ENCODE measurements at regions not wholly inside any gene's neighbourhood (a gene's known extent, or its start where the extent isn't known, plus 50 kb on each side); places are given as distances from the start of the nearest gene placed in this dataset.
"Not testable (repeated sequence)": the region's sequence is repeated elsewhere in the genome, so short reads cannot be mapped to it uniquely, and the experiment has no call there.

- no peak for DNase-seq
Measured at GRCh38 chr7:51867117-51867516, 550.5 kb upstream of the COBL start.

GRCh38 chr7:51860305-51860704 lies 543.7 kb upstream of the COBL start:
- no peak for DNase-seq

GRCh38 chr7:51850126-51850525 lies 533.5 kb upstream of the COBL start:
- no peak for DNase-seq

GRCh38 chr7:51847461-51848134 lies 531.0 kb upstream of the COBL start:
- DNase-seq, result no peak

GRCh38 chr7:51839130-51839529 lies 522.5 kb upstream of the COBL start:
- DNase-seq, result not testable (repeated sequence)

- no peak for DNase-seq
Measured at GRCh38 chr7:51827631-51828030, 511.0 kb upstream of the COBL start.

GRCh38 chr7:51824050-51824449 lies 507.4 kb upstream of the COBL start:
- DNase-seq, result no peak

- DNase-seq, result no peak
Measured at GRCh38 chr7:51823437-51823836, 506.8 kb upstream of the COBL start.

GRCh38 chr7:51817694-51818225 lies 501.2 kb upstream of the COBL start:
- DNase-seq, result no peak

GRCh38 chr7:51805783-51806431 lies 489.3 kb upstream of the COBL start:
- DNase-seq, result not testable (repeated sequence)

GRCh38 chr7:51802718-51803117 lies 486.1 kb upstream of the COBL start:
- no peak for DNase-seq

- DNase-seq, result no peak
Measured at GRCh38 chr7:51797371-51797770, 480.8 kb upstream of the COBL start.

- no peak for DNase-seq
Measured at GRCh38 chr7:51792796-51793195, 476.2 kb upstream of the COBL start.

- DNase-seq, result no peak
Measured at GRCh38 chr7:51789489-51789888, 472.9 kb upstream of the COBL start.

GRCh38 chr7:51786284-51786683 lies 469.7 kb upstream of the COBL start:
- no peak for DNase-seq

- DNase-seq, result no peak
Measured at GRCh38 chr7:51785876-51786275, 469.3 kb upstream of the COBL start.

- no peak for DNase-seq
Measured at GRCh38 chr7:51785171-51785570, 468.6 kb upstream of the COBL start.

- DNase-seq, result no peak
Measured at GRCh38 chr7:51783241-51783640, 466.6 kb upstream of the COBL start.

- DNase-seq, result no peak
Measured at GRCh38 chr7:51778121-51778520, 461.5 kb upstream of the COBL start.

- no peak for DNase-seq
Measured at GRCh38 chr7:51774178-51774577, 457.6 kb upstream of the COBL start.

GRCh38 chr7:51772190-51772589 lies 455.6 kb upstream of the COBL start:
- no peak for DNase-seq

GRCh38 chr7:51764976-51765375 lies 448.4 kb upstream of the COBL start:
- no peak for DNase-seq

GRCh38 chr7:51759985-51760384 lies 443.4 kb upstream of the COBL start:
- DNase-seq, result no peak

GRCh38 chr7:51757960-51758359 lies 441.4 kb upstream of the COBL start:
- no peak for DNase-seq

- DNase-seq, result no peak
Measured at GRCh38 chr7:51732951-51733350, 416.3 kb upstream of the COBL start.
